Suprapubic skin (tissue), 4 donors: ENCODE measurements at regions not wholly inside any gene's neighbourhood (a gene's known extent, or its start where the extent isn't known, plus 50 kb on each side); places are given as distances from the start of the nearest gene placed in this dataset.

Experiments used
- CTCF ChIP-seq, 2 donors: fragments of 200-600 bp in 1 of 2; fragments of 450-650 bp in 1 of 2; sonication (generic) in 1 of 2; IDR thresholded peaks; one replicate each; pipeline ENCODE4 v1.5.1; 2016 to 2019; ENCODE audit warnings: antibody characterized with exemption in 2 of 2, mild to moderate bottlenecking in 1 of 2, moderate library complexity in 1 of 2
- POLR2A ChIP-seq, 2 donors: fragments of 450-650 bp; IDR thresholded peaks; one replicate each; pipeline ENCODE4 v1.6.1; 2017; ENCODE audit warnings: antibody characterized with exemption in 2 of 2, mild to moderate bottlenecking in 2 of 2, moderate library complexity in 2 of 2
- POLR2AphosphoS5 ChIP-seq, 3 donors: sonication (generic); formaldehyde crosslinking; IDR thresholded peaks; one replicate each; pipeline ENCODE4 v1.6.1; 2017; ENCODE audit warnings: antibody characterized with exemption in 3 of 3

- TF ChIP-seq CTCF (IDR thresholded peaks at IDR 0.05) (no peak), POLR2AphosphoS5 (IDR thresholded peaks at IDR 0.05) (no peak), POLR2A (IDR thresholded peaks at IDR 0.05) (no peak)
Observed at GRCh38 chr10:123274306-123275135, 120.3 kb downstream of the BUB3 start.
